Astrocyte of the cerebellum (primary cell): ENCODE measurements at regions not wholly inside any gene's neighbourhood (a gene's known extent, or its start where the extent isn't known, plus 50 kb on each side); places are given as distances from the start of the nearest gene placed in this dataset.
"Not testable (repeated sequence)": the region's sequence is repeated elsewhere in the genome, so short reads cannot be mapped to it uniquely, and the experiment has no call there.

Experiments
- DNase-seq: peaks from one replicate; pipeline ENCODE4 v3.0.0-alpha.2; 2011; ENCODE audit warnings: low read depth
- H3K4me3 ChIP-seq: 2 replicates; pipeline ENCODE4 v1.5.1; 2011; ENCODE audit warnings: mild to moderate bottlenecking, low read depth, low read length, moderate library complexity
- in situ Hi-C: cut with HindIII; loops from 2 replicates; pipeline ENCODE4 v1.10.0; 2017; ENCODE audit warnings: low sequenced_read_pairs
- TF ChIP-seq, protein P1 (sequence below): IDR thresholded peaks from 2 replicates; pipeline ENCODE4 v1.5.1; 2012; ENCODE audit warnings: low read length, low read depth, moderate library complexity, mild to moderate bottlenecking; ENCODE audit errors: missing control alignments

DNA sequence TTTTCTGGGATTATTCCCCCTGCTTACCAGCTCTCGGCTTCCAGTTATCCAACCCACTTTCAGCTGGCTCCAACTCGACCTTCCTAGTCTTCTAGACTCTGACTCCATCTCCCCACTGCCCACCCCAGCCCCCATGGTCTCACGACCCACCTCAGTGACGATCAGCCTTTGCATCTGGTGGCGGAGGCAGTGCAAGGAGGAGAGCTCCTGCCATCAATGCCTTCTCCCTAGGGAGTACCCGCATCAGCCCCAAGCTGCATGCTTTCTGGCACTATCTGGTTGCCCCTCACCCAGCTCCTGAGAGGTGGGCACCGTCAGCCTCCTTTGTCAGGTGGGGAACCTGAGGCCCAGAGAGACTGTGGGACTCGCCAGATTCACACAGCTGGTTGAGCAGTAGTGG, 72.6 kb upstream of the RPL38 start:
- no peak overlapping the region for H3K4me3 ChIP-seq
- DNase-seq: no peak
- TF ChIP-seq, protein P1, sequence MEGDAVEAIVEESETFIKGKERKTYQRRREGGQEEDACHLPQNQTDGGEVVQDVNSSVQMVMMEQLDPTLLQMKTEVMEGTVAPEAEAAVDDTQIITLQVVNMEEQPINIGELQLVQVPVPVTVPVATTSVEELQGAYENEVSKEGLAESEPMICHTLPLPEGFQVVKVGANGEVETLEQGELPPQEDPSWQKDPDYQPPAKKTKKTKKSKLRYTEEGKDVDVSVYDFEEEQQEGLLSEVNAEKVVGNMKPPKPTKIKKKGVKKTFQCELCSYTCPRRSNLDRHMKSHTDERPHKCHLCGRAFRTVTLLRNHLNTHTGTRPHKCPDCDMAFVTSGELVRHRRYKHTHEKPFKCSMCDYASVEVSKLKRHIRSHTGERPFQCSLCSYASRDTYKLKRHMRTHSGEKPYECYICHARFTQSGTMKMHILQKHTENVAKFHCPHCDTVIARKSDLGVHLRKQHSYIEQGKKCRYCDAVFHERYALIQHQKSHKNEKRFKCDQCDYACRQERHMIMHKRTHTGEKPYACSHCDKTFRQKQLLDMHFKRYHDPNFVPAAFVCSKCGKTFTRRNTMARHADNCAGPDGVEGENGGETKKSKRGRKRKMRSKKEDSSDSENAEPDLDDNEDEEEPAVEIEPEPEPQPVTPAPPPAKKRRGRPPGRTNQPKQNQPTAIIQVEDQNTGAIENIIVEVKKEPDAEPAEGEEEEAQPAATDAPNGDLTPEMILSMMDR: no peak
- in situ Hi-C loops: no loop called here

DNA sequence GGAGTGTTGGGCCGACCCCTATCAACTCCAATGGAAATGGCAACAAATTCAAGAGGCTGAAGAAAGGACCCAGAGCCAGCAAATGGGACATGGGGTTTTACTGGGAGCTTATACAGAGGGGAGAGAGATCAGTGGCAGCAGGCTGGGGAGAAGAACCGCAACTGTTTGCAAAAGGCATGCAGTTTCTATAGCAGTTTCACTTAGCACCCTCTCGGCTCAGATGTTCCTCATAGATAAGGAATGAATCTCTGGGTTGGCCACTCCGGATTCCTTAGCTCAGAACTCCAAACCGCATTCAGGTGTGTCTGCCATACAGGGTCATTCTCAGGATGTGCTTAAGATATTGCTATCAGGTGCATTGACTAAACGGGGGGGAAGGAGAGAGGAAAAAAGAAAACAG, 71.1 kb upstream of the RPL38 start:
- TF ChIP-seq, protein P1: no peak
- H3K4me3 ChIP-seq: no peak overlapping the region
- in situ Hi-C loops: no loop called here
- no peak for DNase-seq

GRCh38 chr17:74133740-74134139, 69.7 kb upstream of the RPL38 start:
- DNase-seq: no peak
- no peak overlapping the region for H3K4me3 ChIP-seq
- TF ChIP-seq, protein P1: no peak
- in situ Hi-C loops: no loop called here

DNA sequence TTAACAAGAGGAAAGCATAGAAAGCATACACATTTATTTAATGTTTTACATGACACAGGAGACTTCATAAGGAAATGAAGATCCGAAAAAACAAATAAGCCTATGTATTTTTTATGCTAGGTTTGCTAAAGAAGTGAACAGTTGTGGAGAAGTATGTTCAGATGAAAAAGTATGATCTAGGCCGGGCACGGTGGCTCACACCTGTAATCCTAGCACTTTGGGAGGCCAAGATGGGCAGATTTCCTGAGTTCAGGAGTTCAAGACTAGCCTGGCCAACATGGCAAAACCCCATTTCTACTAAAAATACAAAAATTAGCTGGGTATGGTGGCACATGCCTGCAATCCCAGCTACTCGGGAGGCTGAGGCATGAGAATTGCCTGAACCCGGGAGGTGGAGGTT, 69.2 kb upstream of the RPL38 start:
- H3K4me3 ChIP-seq, DNase-seq, in situ Hi-C loops: not testable (repeated sequence)

- no peak for DNase-seq
- no peak overlapping the region for H3K4me3 ChIP-seq
- in situ Hi-C loops: no loop called here
- TF ChIP-seq, protein P1: no peak
These were observed 68.5 kb upstream of the RPL38 start for GRCh38 chr17:74134991-74135390.

- TF ChIP-seq, protein P1: no peak
- no peak overlapping the region for H3K4me3 ChIP-seq
- DNase-seq: no peak
- in situ Hi-C loops: no loop called here
These were observed 67.9 kb upstream of the RPL38 start for GRCh38 chr17:74135391-74136167.

DNA sequence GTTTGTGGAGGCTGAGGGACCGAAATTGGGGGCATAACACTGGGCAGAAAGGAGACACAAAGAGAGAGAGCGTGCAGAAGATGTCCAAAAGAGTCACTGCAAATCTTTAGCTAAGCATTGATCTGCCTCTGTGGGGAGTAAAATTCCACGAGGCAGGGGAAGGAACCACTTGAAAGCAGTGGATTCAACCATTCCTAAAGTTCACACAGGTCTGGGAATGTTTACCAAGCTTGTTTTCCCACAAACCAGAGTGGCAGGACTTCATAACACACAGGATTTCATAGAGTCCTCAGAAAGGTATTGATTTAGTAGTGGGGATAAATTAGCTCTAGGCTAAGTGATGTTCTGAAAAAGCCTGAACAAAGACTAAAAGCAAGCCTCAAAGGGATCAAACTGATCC, 66.1 kb upstream of the RPL38 start:
- TF ChIP-seq, protein P1: no peak
- no peak overlapping the region for H3K4me3 ChIP-seq
- DNase-seq: no peak
- in situ Hi-C loops: no loop called here
